ENCODE measurements at regions not wholly inside any gene's neighbourhood (a gene's known extent, or its start where the extent isn't known, plus 50 kb on each side); places are given as distances from the start of the nearest gene placed in this dataset.
"Not testable (repeated sequence)": the region's sequence is repeated elsewhere in the genome, so short reads cannot be mapped to it uniquely, and the experiment has no call there.

GRCh38 chr3:147287370-147287769 lies 119.0 kb downstream of the ZIC4 start:
- TF ChIP-seq CTCF (IDR thresholded peaks at IDR 0.05); POLR2AphosphoS5 (IDR thresholded peaks at IDR 0.05); POLR2A (IDR thresholded peaks at IDR 0.05); EP300 (IDR thresholded peaks at IDR 0.05; ENCODE audit: low read depth): not testable (repeated sequence)
